Activated CD8-positive, alpha-beta T cell treated with anti-CD3 and anti-CD28 coated beads, Interleukin-2, amount 10 ng/mL, durations not matched to agents 7 days and 5 days (primary cell): ENCODE measurements at regions not wholly inside any gene's neighbourhood (a gene's known extent, or its start where the extent isn't known, plus 50 kb on each side); places are given as distances from the start of the nearest gene placed in this dataset. TPM values are rescaled to one million over a fixed set of nuclear protein-coding genes. Genes with fewer than 3 reads are reported as not detected.

Experiments
- ATAC-seq: fragments of 150-1000 bp; cut with Tn5 transposase; one replicate; pipeline ENCODE4 v1.10.0; 2021; ENCODE audit warnings: moderate library complexity
- CTCF ChIA-PET: fragments of 350-600 bp; sonication (Branson Sonifier 250); formaldehyde crosslinking; loops from one replicate; lab custom pipeline; 2021; ENCODE audit warnings: antibody characterized with exemption; lab: Charles Lee
- POLR2A ChIA-PET: fragments of 350-600 bp; sonication (Branson Sonifier 250); formaldehyde crosslinking; loops from one replicate; lab custom pipeline; 2021; ENCODE audit warnings: antibody characterized with exemption; lab: Charles Lee
- DNase-seq: peaks from one replicate; pipeline ENCODE4 v3.0.0-alpha.2; 2020
- H3K27ac Mint-ChIP-seq: one replicate; pipeline ENCODE4 v1.8.0; 2021; ENCODE audit warnings: mild to moderate bottlenecking, mixed read lengths
- H3K27me3 Mint-ChIP-seq: one replicate; pipeline ENCODE4 v1.8.0; 2021; ENCODE audit warnings: low read depth, mixed read lengths
- H3K36me3 Mint-ChIP-seq: one replicate; pipeline ENCODE4 v1.8.0; 2021; ENCODE audit warnings: low read depth, mixed read lengths
- H3K4me1 Mint-ChIP-seq: one replicate; pipeline ENCODE4 v1.8.0; 2021; ENCODE audit warnings: low read depth, mixed read lengths
- H3K4me3 Mint-ChIP-seq: one replicate; pipeline ENCODE4 v1.8.0; 2021; ENCODE audit warnings: mild to moderate bottlenecking, mixed read lengths
- H3K9me3 Mint-ChIP-seq: one replicate; pipeline ENCODE4 v1.8.0; 2022; ENCODE audit warnings: mixed read lengths; ENCODE audit not compliant: insufficient read depth
- microRNA-seq: library from miRNA; unstranded; fragments of <30 nt; microRNA quantifications from one replicate; pipeline ENCODE4 v1.2.0, GENCODE V29; 2022

- Mint-ChIP-seq H3K27ac (no peak overlapping the region), H3K4me1 (no peaks in the 10 kb centered on the region), H3K36me3 (no peaks in the 10 kb centered on the region), H3K9me3 (no peaks in the 10 kb centered on the region), H3K4me3 (no peak overlapping the region), H3K27me3 (peaks cover 3% of the 10 kb centered on the region)
- DNase-seq (no peak), ATAC-seq (no peak)
- POLR2A ChIA-PET, result no interaction called here
- CTCF ChIA-PET, result no interaction called here
Observed at GRCh38 chr18:47333926-47334635, 82.6 kb upstream of the SKOR2 start.

GRCh38 chr18:47331641-47332040, 80.2 kb upstream of the SKOR2 start:
- CTCF ChIA-PET, result no interaction called here

DNA sequence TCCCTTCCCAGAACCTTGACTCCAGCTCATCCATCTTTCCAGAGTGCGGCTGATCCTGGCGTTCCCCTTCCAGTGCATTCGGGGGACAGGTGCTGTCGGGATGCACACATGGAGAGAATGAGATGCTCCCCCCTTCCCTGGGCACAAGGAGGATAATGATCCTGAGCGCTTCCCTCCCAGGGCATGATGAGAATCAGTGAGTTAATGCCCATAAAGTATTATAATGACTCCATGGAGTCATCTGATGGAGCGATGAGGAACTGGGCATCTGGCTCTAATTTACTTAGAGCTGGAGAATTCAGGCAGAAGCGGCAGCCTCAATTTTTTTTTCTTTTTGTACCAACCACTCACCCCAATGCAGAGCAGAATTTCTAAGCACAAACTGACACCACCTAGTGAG, 79.6 kb upstream of the SKOR2 start:
- Mint-ChIP-seq H3K4me3 (no peak overlapping the region), H3K36me3 (no peaks in the 10 kb centered on the region), H3K4me1 (no peaks in the 10 kb centered on the region), H3K9me3 (no peaks in the 10 kb centered on the region), H3K27ac (no peak overlapping the region), H3K27me3 (peaks cover 3% of the 10 kb centered on the region)
- ChIA-PET CTCF (no interaction called here), POLR2A (no interaction called here)
- DNase-seq (no peak), ATAC-seq (no peak)

More at GRCh38 chr18:47331641-47332040, 80.2 kb upstream of the SKOR2 start:
- POLR2A ChIA-PET, result interaction anchor here (0.7 kb wide), 1 partner anchor 13 kb away, joined by 3 read pairs; no protein-coding TSS in a partner anchor
- H3K27ac Mint-ChIP-seq, result no peak overlapping the region
- H3K9me3 Mint-ChIP-seq, result no peaks in the 10 kb centered on the region
- H3K4me1 Mint-ChIP-seq, result no peaks in the 10 kb centered on the region
- ATAC-seq (no peak), DNase-seq (no peak)
- H3K27me3 Mint-ChIP-seq, result peaks cover 3% of the 10 kb centered on the region
- H3K4me3 Mint-ChIP-seq, result no peak overlapping the region
- no peaks in the 10 kb centered on the region for H3K36me3 Mint-ChIP-seq

DNA sequence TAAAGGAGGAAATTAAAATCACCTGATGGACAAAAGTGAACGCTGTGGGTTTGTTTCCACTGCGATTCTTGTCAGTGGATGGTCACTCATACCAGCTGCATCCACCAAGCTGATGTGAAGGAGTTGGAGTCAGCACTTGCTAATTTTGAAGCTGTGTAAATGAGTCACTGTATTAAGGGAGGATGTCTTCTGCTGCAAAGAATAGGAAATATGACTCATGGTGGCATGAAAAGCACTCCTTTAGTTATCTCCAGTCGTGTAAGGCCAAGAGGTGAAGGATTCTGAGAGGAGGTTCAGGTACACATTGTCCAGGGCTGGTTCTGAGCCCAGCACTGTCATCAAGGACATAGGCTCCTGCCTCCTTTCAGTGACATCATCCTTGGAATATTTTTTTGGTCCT, 71.7 kb upstream of the SKOR2 start:
- no peak for ATAC-seq

GRCh38 chr18:47321815-47322214, 70.4 kb upstream of the SKOR2 start:
- no peak for ATAC-seq
- Mint-ChIP-seq H3K27me3 (peaks cover 9% of the 10 kb centered on the region), H3K4me1 (peaks cover 4% of the 10 kb centered on the region), H3K36me3 (no peaks in the 10 kb centered on the region), H3K27ac (no peak overlapping the region), H3K9me3 (no peaks in the 10 kb centered on the region), H3K4me3 (no peak overlapping the region)
- ChIA-PET POLR2A (no interaction called here), CTCF (no interaction called here)
- no peak for DNase-seq

More for the DNA sequence above, 71.7 kb upstream of the SKOR2 start:
- CTCF ChIA-PET, result no interaction called here
- Mint-ChIP-seq H3K4me3 (no peak overlapping the region), H3K27ac (no peak overlapping the region), H3K36me3 (no peaks in the 10 kb centered on the region), H3K9me3 (no peaks in the 10 kb centered on the region), H3K4me1 (peaks cover 4% of the 10 kb centered on the region), H3K27me3 (peaks cover 7% of the 10 kb centered on the region)
- no peak for DNase-seq
- POLR2A ChIA-PET, result no interaction called here

DNA sequence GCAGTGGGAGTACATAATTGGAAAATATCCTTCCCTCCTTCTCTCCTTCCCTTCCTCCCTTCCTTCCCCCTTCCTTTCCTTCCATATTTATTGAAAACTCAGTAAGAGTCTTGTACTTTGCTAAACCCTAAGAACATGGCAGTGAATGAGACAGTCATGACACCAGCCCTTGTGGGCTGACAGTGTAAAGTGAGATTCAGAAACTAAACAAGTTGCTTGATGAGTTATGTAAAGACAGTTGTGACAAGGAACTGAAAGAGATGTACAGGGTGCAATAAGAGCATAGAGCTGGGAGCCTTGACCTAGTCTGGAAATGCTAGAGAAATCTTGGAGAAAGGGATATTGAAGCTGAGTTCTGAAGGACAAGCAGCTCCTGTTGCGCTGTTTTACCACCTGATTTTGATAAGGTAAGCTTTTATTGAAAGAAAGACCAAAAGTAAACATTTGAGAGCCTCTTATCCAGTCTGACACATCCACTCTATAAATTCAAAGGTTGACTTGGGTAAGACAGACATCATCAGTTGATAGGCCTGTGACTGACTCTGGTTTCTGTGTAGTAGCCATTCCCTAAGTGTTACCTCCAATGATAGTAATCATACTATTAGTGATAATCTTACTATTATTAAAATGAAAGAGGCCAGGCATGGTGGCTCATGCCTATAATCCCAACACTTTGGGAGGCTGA, 66.5 kb upstream of the SKOR2 start:
- Mint-ChIP-seq H3K4me3 (no peak overlapping the region), H3K36me3 (no peaks in the 10 kb centered on the region), H3K27me3 (peaks cover 9% of the 10 kb centered on the region), H3K4me1 (peaks cover 4% of the 10 kb centered on the region), H3K9me3 (no peaks in the 10 kb centered on the region), H3K27ac (no peak overlapping the region)
- POLR2A ChIA-PET, result interaction anchor here (0.6 kb wide), 1 partner anchor 14 kb away, joined by 3 read pairs; no protein-coding TSS in a partner anchor
- no peak for ATAC-seq
- CTCF ChIA-PET, result no interaction called here
- DNase-seq, result no peak

DNA sequence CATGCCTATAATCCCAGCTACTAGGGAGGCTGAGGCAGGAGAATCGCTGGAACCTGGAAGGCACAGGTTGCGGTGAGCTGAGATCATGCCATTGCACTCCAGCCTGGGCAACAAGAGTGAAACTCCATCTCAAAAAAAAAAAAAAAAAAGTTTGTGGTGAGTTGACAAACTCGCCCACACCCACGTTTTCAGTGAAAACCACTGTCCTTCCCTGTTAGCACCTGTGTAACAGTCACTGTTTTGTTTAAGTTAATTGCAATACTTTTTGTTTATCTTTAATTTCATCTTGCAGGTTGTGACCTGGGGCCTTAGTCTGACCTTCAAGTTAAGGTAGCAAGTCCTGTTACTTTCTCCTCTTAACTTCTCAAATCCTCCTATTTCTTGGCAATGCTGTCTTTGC, 65.5 kb upstream of the SKOR2 start:
- no peak for ATAC-seq

GRCh38 chr18:47313901-47314300, 62.4 kb upstream of the SKOR2 start:
- CTCF ChIA-PET, result no interaction called here
- no peaks in the 10 kb centered on the region for H3K4me1 Mint-ChIP-seq
- no peak for DNase-seq
- no peaks in the 10 kb centered on the region for H3K9me3 Mint-ChIP-seq
- ATAC-seq, result no peak
- H3K27me3 Mint-ChIP-seq, result peaks cover 6% of the 10 kb centered on the region
- H3K4me3 Mint-ChIP-seq, result no peak overlapping the region
- POLR2A ChIA-PET, result no interaction called here
- H3K36me3 Mint-ChIP-seq, result no peaks in the 10 kb centered on the region
- no peak overlapping the region for H3K27ac Mint-ChIP-seq

More for the DNA sequence above, 65.5 kb upstream of the SKOR2 start:
- H3K4me1 Mint-ChIP-seq, result peaks cover 2% of the 10 kb centered on the region
- ChIA-PET CTCF (no interaction called here), POLR2A (no interaction called here)
- DNase-seq, result no peak
- H3K27me3 Mint-ChIP-seq, result peaks cover 9% of the 10 kb centered on the region
- no peak overlapping the region for H3K27ac Mint-ChIP-seq
- no peaks in the 10 kb centered on the region for H3K36me3 Mint-ChIP-seq
- no peak overlapping the region for H3K4me3 Mint-ChIP-seq
- H3K9me3 Mint-ChIP-seq, result no peaks in the 10 kb centered on the region

DNA sequence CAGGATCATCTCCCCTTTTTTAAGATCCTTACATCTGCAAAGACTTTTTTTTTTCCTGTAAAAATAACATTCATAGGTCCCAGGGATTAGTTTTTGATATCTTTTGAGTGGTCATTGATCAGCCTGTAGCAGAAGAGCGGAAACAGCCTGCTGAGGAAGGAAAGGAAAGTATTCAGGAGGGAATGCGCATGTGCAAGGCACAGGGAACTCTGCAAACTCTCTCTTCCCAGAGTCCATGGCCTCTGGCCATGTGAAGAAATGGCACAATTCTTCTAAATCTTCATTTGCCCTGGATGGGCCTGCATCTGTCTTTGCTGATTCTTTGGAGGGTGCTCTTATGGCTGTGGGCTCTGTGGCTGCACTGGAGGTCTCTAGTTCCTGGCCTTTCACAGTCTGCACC, 60.1 kb upstream of the SKOR2 start:
- POLR2A ChIA-PET, result no interaction called here
- H3K27me3 Mint-ChIP-seq, result no peaks in the 10 kb centered on the region
- CTCF ChIA-PET, result no interaction called here
- H3K27ac Mint-ChIP-seq, result no peak overlapping the region
- no peak overlapping the region for H3K4me3 Mint-ChIP-seq
- DNase-seq, result no peak
- no peaks in the 10 kb centered on the region for H3K36me3 Mint-ChIP-seq
- H3K4me1 Mint-ChIP-seq, result no peaks in the 10 kb centered on the region
- H3K9me3 Mint-ChIP-seq, result no peaks in the 10 kb centered on the region
- ATAC-seq, result no peak

Small RNA genes in the stretch of these regions (microRNA-seq; reads per million reads assigned to microRNA genes)
- gene MIR4527, result not detected
